ENCODE measurements at regions not wholly inside any gene's neighbourhood (a gene's known extent, or its start where the extent isn't known, plus 50 kb on each side); places are given as distances from the start of the nearest gene placed in this dataset.
A peak's percentile ranks its signal among the peaks of the same experiment; 100 is the strongest.

- no peaks in the 10 kb centered on the region for H3K36me3 ChIP-seq
- 94 to 95% methylated on average over 2 of the region's 2 CpGs for whole genome bisulfite sequencing, 2 donors
- no peak overlapping the region for H3K4me3 ChIP-seq (replicated peaks in 1 of 3)
- TF ChIP-seq POLR2A (IDR thresholded peaks at IDR 0.05) (no peak), CTCF (IDR thresholded peaks at IDR 0.05) (no peak)
- no peaks in the 10 kb centered on the region for H3K27me3 ChIP-seq
- no peak overlapping the region for H3K27ac ChIP-seq
- H3K9me3 ChIP-seq = no peaks in the 10 kb centered on the region
- DNase-seq = no peak
- H3K4me1 ChIP-seq = no peaks in the 10 kb centered on the region
- intact Hi-C loops (cut with DNase I) = no loop called here
These were observed 102.9 kb upstream of the TSHZ2 start for GRCh38 chr20:52869276-52869675.

GRCh38 chr20:52867305-52867704 lies 104.9 kb upstream of the TSHZ2 start:
- TF ChIP-seq CTCF (IDR thresholded peaks at IDR 0.05) (no peak), POLR2A (IDR thresholded peaks at IDR 0.05) (no peak)
- DNase-seq = no peak
- Histone ChIP-seq H3K4me3 (replicated peaks in 1 of 3) (no peak overlapping the region), H3K36me3 (no peaks in the 10 kb centered on the region), H3K4me1 (no peaks in the 10 kb centered on the region), H3K27me3 (no peaks in the 10 kb centered on the region), H3K9me3 (no peaks in the 10 kb centered on the region), H3K27ac (no peak overlapping the region)
- intact Hi-C loops (cut with DNase I) = no loop called here
- 40 to 42% methylated on average over 4 of the region's 4 CpGs for WGBS, 2 donors

- intact Hi-C loops (cut with DNase I) = no loop called here
- no peaks in the 10 kb centered on the region for H3K36me3 ChIP-seq
- 88 to 90% methylated on average over 6 of the region's 6 CpGs for WGBS, 2 donors
- no peaks in the 10 kb centered on the region for H3K9me3 ChIP-seq
- H3K4me3 ChIP-seq (replicated peaks in 1 of 3) = no peak overlapping the region
- TF ChIP-seq CTCF (IDR thresholded peaks at IDR 0.05) (no peak), POLR2A (IDR thresholded peaks at IDR 0.05) (no peak)
- no peak overlapping the region for H3K27ac ChIP-seq
- H3K27me3 ChIP-seq = no peaks in the 10 kb centered on the region
- no peaks in the 10 kb centered on the region for H3K4me1 ChIP-seq
- no peak for DNase-seq
These were observed 107.1 kb upstream of the TSHZ2 start for GRCh38 chr20:52864916-52865605.

GRCh38 chr20:52859156-52859876 lies 112.8 kb upstream of the TSHZ2 start:
- Histone ChIP-seq H3K9me3 (no peaks in the 10 kb centered on the region), H3K4me3 (replicated peaks in 1 of 3) (no peak overlapping the region), H3K36me3 (no peaks in the 10 kb centered on the region), H3K27me3 (no peaks in the 10 kb centered on the region), H3K4me1 (no peaks in the 10 kb centered on the region), H3K27ac (no peak overlapping the region)
- peak; percentile 2 to 3 for DNase-seq
- WGBS, 2 donors = 60 to 71% methylated on average over 8 of the region's 8 CpGs
- TF ChIP-seq CTCF (IDR thresholded peaks at IDR 0.05) (no peak), POLR2A (IDR thresholded peaks at IDR 0.05) (no peak)
- intact Hi-C loops (cut with DNase I) = no loop called here

GRCh38 chr20:52852714-52853113 lies 119.4 kb upstream of the TSHZ2 start:
- Histone ChIP-seq H3K9me3 (no peaks in the 10 kb centered on the region), H3K27me3 (no peaks in the 10 kb centered on the region), H3K4me3 (replicated peaks in 1 of 3) (no peak overlapping the region), H3K36me3 (no peaks in the 10 kb centered on the region), H3K27ac (no peak overlapping the region), H3K4me1 (no peaks in the 10 kb centered on the region)
- no peak for TF ChIP-seq CTCF (IDR thresholded peaks at IDR 0.05)
- TF ChIP-seq POLR2A (IDR thresholded peaks at IDR 0.05) = no peak
- 68 to 74% methylated on average over 3 of the region's 3 CpGs for WGBS, 2 donors
- DNase-seq = no peak
- intact Hi-C loops (cut with DNase I) = no loop called here
